ENCODE measurements at regions not wholly inside any gene's neighbourhood (a gene's known extent, or its start where the extent isn't known, plus 50 kb on each side); places are given as distances from the start of the nearest gene placed in this dataset.
"Not testable (repeated sequence)": the region's sequence is repeated elsewhere in the genome, so short reads cannot be mapped to it uniquely, and the experiment has no call there.

- not testable (repeated sequence) for ATAC-seq, H3K4me1 ChIP-seq, H3K27me3 ChIP-seq, H3K36me3 ChIP-seq, H3K9me3 ChIP-seq
- H3K27ac ChIP-seq: peak overlapping the region in 2 of 4 donors; percentile 77 to 87
- TF ChIP-seq POLR2A (IDR thresholded peaks at IDR 0.05): peak in 1 of 2 donors; percentile 52
- WGBS, 2 donors (ENCODE audit: low coverage in 1 of 2): no CpG with 5 or more reads among the region's 77 CpGs
- peak overlapping the region in 1 of 2 donors; percentile 91 for H3K4me3 ChIP-seq
Measured at GRCh38 chr1:148679050-148679786, 69.4 kb upstream of the NUDT4B start.

- not testable (repeated sequence) for H3K9me3 ChIP-seq, H3K27me3 ChIP-seq, H3K4me1 ChIP-seq, H3K36me3 ChIP-seq
- Histone ChIP-seq H3K27ac (peak overlapping the region in 1 of 4 donors; percentile 87), H3K4me3 (peak overlapping the region in 1 of 2 donors; percentile 91)
- no CpG with 5 or more reads among the region's 37 CpGs for WGBS, 2 donors (ENCODE audit: low coverage in 1 of 2)
- peak; percentile 94 for ATAC-seq
Measured at GRCh38 chr1:148679787-148680326, 68.7 kb upstream of the NUDT4B start.

GRCh38 chr1:148686735-148687134, 61.8 kb upstream of the NUDT4B start:
- H3K4me1 ChIP-seq, H3K27ac ChIP-seq, ATAC-seq, H3K4me3 ChIP-seq, H3K9me3 ChIP-seq, H3K36me3 ChIP-seq, H3K27me3 ChIP-seq: not testable (repeated sequence)
- WGBS, 2 donors (ENCODE audit: low coverage in 1 of 2): no CpG with 5 or more reads among the region's 4 CpGs

DNA sequence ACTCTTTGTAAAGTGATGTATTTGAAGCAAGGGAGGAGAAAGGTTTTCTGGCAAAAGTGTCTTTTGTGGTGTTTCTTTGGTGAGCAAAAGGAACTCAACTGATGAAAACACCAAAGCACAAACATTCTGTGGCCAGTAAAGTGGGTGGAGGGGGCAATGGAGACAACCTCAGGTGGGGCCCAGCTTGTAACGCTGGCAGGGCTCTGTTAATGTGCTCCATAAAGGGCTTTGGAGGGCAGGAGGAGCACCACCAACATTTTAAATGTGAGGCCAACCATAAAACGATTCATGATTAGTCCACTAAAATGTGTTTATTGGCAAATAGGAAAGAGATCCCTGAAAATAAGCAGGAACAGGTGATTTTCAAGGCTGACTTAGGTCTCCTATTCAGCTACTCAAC, 61.2 kb upstream of the NUDT4B start:
- not testable (repeated sequence) for ATAC-seq, H3K27ac ChIP-seq, H3K4me1 ChIP-seq, H3K4me3 ChIP-seq, H3K27me3 ChIP-seq, H3K9me3 ChIP-seq, H3K36me3 ChIP-seq
- WGBS, 2 donors (ENCODE audit: low coverage in 1 of 2): no CpG with 5 or more reads among the region's 2 CpGs
